ENCODE measurements at regions not wholly inside any gene's neighbourhood (a gene's known extent, or its start where the extent isn't known, plus 50 kb on each side); places are given as distances from the start of the nearest gene placed in this dataset.

GRCh38 chr9:97186493-97186892, 121.0 kb upstream of the CCDC180 start:
- TF ChIP-seq CTCF (IDR thresholded peaks at IDR 0.05; ENCODE audit: low read depth, low read length) (no peak), POLR2A (IDR thresholded peaks at IDR 0.05; ENCODE audit: extremely low read depth, insufficient read length) (no peak)

All from NB4 (cell line).